GM12892 (cell line): ENCODE measurements at regions not wholly inside any gene's neighbourhood (a gene's known extent, or its start where the extent isn't known, plus 50 kb on each side); places are given as distances from the start of the nearest gene placed in this dataset.

Experiments
- DNase-seq: peaks from one replicate; pipeline ENCODE4 v3.0.0; 2011; ENCODE audit not compliant: insufficient read length
- FAIRE-seq: peaks from 2 replicates; lab custom pipeline; 2011; peaks lifted over from hg19 to GRCh38; lab: Jason Lieb, UNC
- POLR2A ChIP-seq: IDR thresholded peaks from 2 replicates; pipeline ENCODE4 v1.6.1; 2011; ENCODE audit warnings: low read depth, low read length, control low read depth
- POLR2AphosphoS5 ChIP-seq: IDR thresholded peaks from 2 replicates; pipeline ENCODE4 v1.6.1; 2011; ENCODE audit warnings: low read depth, low read length, control low read depth
- TAF1 ChIP-seq: IDR thresholded peaks from 2 replicates; pipeline ENCODE4 v1.6.1; 2011; ENCODE audit warnings: low read depth, mild to moderate bottlenecking, control low read depth, low read length, borderline replicate concordance

- TF ChIP-seq TAF1: no peak
- TF ChIP-seq POLR2A: no peak
- no peak for TF ChIP-seq POLR2AphosphoS5
- DNase-seq: no peak
- no peak for FAIRE-seq
These were observed 642.4 kb upstream of the C9orf72 start for GRCh38 chr9:28215536-28216299.

- TF ChIP-seq TAF1: no peak
- no peak for TF ChIP-seq POLR2AphosphoS5
- no peak for TF ChIP-seq POLR2A
- DNase-seq (no peak), FAIRE-seq (no peak)
These were observed 659.4 kb upstream of the C9orf72 start for GRCh38 chr9:28232686-28233085.

- DNase-seq: no peak
- FAIRE-seq: no peak
- no peak for TF ChIP-seq TAF1
- no peak for TF ChIP-seq POLR2A
- no peak for TF ChIP-seq POLR2AphosphoS5
These were observed 661.0 kb upstream of the C9orf72 start for GRCh38 chr9:28234133-28234893.

- TF ChIP-seq POLR2AphosphoS5 (no peak), TAF1 (no peak), POLR2A (no peak)
- FAIRE-seq (no peak), DNase-seq (no peak)
These were observed 661.6 kb upstream of the C9orf72 start for GRCh38 chr9:28234894-28235277.

- no peak for FAIRE-seq
- DNase-seq: no peak
- TF ChIP-seq POLR2A (no peak), POLR2AphosphoS5 (no peak), TAF1 (no peak)
These were observed 676.1 kb upstream of the C9orf72 start for GRCh38 chr9:28249424-28249823.

- TF ChIP-seq POLR2AphosphoS5: no peak
- no peak for TF ChIP-seq POLR2A
- no peak for TF ChIP-seq TAF1
- no peak for FAIRE-seq
- DNase-seq: no peak
These were observed 681.9 kb upstream of the C9orf72 start for GRCh38 chr9:28255174-28255573.

- FAIRE-seq (no peak), DNase-seq (no peak)
- no peak for TF ChIP-seq TAF1
- TF ChIP-seq POLR2A: no peak
- TF ChIP-seq POLR2AphosphoS5: no peak
These were observed 687.0 kb upstream of the C9orf72 start for GRCh38 chr9:28260330-28260729.

- FAIRE-seq (no peak), DNase-seq (no peak)
- TF ChIP-seq TAF1: no peak
- TF ChIP-seq POLR2AphosphoS5: no peak
- TF ChIP-seq POLR2A: no peak
These were observed 691.1 kb upstream of the C9orf72 start for GRCh38 chr9:28264368-28264767.

GRCh38 chr9:28267351-28267750 lies 694.1 kb upstream of the C9orf72 start:
- DNase-seq (no peak), FAIRE-seq (no peak)
- TF ChIP-seq POLR2A (no peak), POLR2AphosphoS5 (no peak), TAF1 (no peak)

GRCh38 chr9:28270156-28270555 lies 696.9 kb upstream of the C9orf72 start:
- FAIRE-seq (no peak), DNase-seq (no peak)
- no peak for TF ChIP-seq TAF1
- TF ChIP-seq POLR2AphosphoS5: no peak
- no peak for TF ChIP-seq POLR2A

- TF ChIP-seq POLR2A (no peak), TAF1 (no peak), POLR2AphosphoS5 (no peak)
- no peak for DNase-seq
These were observed 698.8 kb upstream of the C9orf72 start for GRCh38 chr9:28272127-28272526.

GRCh38 chr9:28287455-28287854 lies 714.2 kb upstream of the C9orf72 start:
- TF ChIP-seq TAF1 (no peak), POLR2A (no peak), POLR2AphosphoS5 (no peak)
- no peak for FAIRE-seq
- DNase-seq: no peak

More at GRCh38 chr9:28272127-28272526, 698.8 kb upstream of the C9orf72 start:
- FAIRE-seq: no peak
